GM19351 (cell line): ENCODE measurements at regions not wholly inside any gene's neighbourhood (a gene's known extent, or its start where the extent isn't known, plus 50 kb on each side); places are given as distances from the start of the nearest gene placed in this dataset.

Experiments
- ATAC-seq: cut with Tn5 transposase; IDR thresholded peaks from one replicate; pipeline ENCODE4 v1.9.1; 2021; ENCODE audit warnings: mild to moderate bottlenecking, moderate library complexity; ENCODE audit not compliant: unreplicated experiment

GRCh38 chr2:16615687-16616615 lies 49.7 kb downstream of the CYRIA start:
- no peak for ATAC-seq

DNA sequence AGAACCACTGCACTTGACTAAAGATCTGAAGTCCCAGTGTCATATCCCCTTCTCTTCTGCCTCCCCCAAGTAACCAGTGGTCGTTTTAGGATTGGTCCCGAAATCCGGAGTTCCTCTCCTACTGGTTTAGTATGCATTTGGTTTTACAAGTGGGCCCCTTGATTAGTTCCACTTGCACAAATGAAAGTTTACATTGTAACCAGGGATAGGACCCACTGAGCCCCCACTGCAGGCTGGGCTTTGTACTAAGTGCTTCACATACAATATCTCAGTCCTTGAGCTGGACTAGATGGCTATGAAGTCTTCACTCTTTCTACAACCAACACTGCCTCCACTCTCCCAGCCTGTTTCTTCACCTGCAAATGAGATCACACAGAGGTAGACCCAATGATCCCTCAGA lies 50.4 kb downstream of the CYRIA start:
- ATAC-seq: no peak

DNA sequence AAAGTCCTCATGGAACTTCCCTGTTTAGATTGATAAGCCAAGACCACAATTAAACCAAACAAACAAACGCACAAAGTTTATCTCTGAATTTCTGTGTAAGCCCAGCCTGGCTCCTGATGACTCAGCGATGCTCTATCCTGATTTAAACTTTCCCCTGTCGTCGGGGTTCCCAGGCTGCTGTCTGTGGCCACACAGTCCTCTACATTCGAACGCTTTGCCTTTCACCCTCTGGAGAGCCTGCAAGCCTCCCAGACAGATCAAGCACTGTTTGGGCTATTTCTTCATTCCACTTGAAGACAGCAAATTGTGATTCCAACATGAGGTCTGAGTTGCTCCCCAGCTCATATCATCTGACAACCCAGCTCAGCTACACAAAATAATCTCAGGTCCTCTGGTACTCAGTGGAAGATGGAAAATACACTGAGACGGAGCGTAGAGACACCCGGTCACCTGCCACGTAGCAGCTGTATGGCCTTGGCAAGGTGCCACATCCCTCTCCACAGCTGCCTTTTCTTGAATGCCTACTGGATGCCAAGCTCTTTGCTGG lies 51.2 kb downstream of the CYRIA start:
- ATAC-seq: no peak

DNA sequence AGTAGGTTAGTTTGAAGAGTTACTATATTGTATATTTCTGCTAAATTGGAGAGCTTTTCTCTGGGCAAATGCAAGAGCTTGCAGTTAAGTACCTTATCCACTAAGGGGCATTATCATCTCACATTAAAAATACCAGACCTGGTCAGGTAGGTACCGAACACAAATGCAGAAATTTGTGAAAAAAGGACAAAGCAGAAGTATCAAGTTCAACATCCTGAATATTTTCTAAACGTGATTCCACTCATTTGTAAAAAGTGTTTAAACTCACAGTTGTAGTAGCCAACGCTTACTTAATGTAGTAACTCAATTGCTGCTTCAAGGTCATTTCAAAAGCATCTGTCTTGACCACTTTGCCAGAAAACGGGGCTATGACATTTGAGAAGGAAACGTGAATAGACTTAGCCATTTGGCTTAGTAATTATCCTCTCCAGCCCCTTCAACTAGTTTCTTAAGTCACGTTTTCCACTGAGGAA lies 52.1 kb downstream of the CYRIA start:
- ATAC-seq: no peak

DNA sequence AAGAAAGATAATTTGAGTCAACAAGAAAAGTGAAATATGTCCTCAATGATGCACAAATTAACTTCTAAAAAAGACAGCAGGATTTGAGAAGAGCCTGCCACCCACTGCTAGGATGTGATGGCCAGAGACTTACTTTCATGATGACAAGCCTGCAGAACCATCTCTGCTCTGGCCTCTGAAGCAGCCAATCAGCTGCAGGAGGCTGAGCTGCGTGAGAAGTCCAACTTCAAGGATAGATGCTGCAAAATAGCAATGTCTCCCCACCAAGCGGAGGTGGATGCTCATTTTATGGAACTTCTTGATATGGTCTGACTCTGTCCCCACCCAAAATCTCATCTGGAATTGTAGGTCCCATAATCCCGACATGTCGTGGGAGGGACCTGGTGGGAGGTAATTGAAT lies 53.1 kb downstream of the CYRIA start:
- no peak for ATAC-seq

DNA sequence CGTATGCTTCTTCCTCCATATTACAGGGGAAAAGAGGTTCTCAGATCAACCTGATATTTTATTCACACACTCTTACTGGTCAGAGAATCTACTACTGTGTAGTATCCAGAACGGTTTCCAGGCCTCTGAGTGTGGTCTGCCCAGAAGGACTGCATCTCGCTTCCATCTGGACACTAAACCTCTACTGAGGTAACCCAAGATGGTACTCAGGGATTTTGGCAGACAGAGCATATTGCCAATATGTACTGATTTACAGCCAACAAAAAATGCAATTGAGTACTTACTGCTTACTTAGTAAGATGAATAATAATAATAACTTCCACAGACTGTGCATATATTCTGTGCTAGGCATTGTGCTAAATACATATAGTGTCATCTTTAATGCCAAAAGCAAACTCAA lies 55.8 kb downstream of the CYRIA start:
- no peak for ATAC-seq

DNA sequence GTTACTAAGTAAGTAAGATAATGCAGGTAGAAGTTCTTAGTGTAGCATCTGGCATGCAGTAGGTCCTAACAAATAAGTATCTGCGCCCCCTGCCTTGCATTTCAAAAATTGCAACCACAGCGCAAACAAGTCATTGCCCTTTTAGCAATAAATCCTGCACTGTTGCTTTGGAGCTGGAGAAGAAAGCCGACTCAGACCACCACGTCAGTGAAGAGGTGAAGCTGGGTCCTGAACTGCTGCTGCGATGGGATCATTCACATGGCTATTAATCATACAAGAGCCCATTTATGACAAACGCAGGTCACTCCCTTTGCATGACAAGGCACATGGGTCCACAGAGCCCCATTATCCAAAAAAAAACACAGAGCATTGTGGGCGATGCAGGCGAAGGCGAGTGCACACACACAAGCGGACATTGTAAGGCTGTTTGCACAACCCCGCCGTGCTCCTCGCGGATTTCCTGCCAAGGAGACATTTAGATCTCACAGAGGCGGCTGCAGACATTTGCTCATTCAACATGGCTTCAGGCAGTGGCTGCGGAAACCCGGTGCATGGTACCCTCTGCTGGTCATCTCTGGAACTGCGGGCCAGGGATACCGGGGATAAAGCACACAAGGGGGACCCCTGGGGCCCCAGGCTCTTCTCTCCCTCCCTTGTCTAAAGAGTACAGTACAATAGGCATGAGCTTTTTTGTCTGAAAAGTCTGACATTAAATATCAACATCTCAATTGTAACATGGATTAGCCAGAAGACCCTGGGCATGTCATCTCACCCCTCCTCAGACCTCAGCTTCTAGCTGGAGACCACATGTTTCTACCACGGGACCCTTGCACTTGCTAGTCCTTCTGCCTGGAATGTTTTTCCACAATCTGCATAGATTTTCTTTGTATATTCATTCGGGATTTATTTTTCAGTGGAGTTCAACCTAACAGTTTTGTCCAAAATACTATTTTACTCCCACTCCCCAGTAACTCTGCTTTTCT lies 56.7 kb downstream of the CYRIA start:
- ATAC-seq: peak; percentile 91

GRCh38 chr2:16607301-16607700 lies 58.3 kb downstream of the CYRIA start:
- ATAC-seq: no peak

DNA sequence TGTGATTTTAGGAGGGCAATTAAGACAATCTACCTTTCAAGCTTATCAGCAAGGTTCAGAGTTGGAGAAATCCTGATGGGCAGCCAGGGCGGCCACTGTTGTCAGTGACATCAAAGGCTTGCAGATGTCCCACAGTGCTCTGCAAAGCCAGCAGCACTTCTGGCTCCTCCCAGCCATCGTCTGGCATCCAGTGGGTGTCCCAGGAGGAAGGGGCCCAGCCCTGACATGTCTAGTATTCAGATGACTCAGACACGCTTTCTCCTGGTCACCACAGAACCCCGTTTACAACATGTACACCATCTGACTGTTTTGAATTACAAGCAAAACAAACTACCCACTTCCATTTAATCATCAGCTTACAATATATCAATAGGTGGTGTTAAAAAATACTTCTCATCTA lies 61.4 kb downstream of the CYRIA start:
- no peak for ATAC-seq

- ATAC-seq: no peak
These were observed 74.2 kb downstream of the CYRIA start for GRCh38 chr2:16591370-16591933.

DNA sequence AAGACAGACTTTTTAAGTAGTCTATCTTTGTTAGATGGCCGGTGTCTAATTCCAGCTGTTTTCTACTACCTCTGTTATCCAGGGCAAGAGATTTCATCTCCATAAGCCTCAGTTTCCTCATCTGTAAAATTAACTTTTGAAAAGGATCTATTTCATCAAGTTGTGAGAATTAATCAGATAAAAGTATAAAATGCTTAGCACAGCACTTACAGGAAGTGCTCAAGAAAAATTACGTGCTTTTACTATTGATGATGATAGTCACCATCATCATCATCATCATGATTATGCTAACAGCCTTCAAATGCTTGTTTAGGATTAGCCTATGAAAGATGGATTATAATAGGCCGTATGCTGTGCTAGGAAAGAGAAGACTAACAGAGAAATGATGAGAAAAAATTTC lies 76.2 kb downstream of the CYRIA start:
- no peak for ATAC-seq

DNA sequence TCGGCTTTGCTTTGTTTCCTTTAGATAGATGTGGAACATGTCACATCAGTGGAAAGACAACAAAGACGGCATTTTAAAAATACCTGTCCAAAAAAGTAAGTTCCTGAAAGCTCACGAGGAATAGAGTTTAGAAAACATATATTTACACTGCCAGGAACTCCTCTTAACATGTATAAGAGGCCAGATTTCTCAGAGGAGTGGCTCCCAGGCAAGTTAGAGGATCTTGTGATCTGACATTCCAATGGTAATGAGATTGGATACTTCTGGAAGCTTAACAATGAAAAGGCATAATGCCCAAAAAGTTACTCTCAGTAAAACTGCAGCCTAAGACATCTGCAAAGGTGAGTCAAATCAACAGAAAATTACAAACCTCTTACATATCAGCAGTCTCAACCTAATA lies 77.1 kb downstream of the CYRIA start:
- no peak for ATAC-seq

GRCh38 chr2:16587601-16588000 lies 78.0 kb downstream of the CYRIA start:
- ATAC-seq: no peak

- ATAC-seq: no peak
These were observed 80.7 kb downstream of the CYRIA start for GRCh38 chr2:16584824-16585540.

DNA sequence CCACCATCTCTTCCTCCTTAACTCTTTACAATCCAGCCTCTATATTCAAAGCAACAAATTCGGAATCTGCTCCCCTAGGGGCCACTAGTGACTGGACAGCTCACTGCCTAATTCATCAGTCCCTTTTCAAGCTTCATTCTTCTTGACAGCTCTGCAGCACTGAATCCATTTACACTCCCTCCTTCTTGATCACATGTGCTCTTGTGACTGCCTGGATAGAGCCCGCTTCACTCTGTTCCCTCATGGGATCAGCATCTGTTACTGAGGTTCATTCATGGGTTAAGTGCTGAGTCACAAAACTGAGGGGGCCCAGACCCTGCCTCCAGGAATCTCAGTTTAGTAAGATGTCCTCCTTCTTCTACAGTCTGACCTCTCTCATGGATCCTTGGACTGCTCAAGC lies 81.5 kb downstream of the CYRIA start:
- ATAC-seq: no peak

GRCh38 chr2:16581241-16581640 lies 84.4 kb downstream of the CYRIA start:
- ATAC-seq: no peak

DNA sequence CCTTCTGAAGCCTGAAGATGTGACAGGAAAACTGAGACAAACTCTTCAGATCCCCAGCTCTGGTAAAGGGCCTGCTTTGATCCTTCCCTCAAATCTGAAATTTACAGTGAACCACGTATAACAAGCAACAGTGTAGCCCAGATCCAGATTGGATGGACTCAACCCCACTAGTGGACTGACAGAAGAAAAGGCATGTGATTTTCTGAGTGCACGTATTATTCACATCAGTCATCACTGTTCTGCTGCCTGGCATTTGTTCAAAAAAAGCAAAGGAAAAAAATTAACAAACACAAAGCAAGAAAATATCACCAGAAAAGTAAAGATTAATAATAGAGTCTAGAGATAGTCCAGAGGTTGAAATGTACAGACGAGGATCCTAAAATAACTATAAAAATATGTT lies 87.6 kb downstream of the CYRIA start:
- ATAC-seq: no peak

- ATAC-seq: no peak
These were observed 95.1 kb downstream of the CYRIA start for GRCh38 chr2:16570516-16570915.

- no peak for ATAC-seq
These were observed 96.4 kb downstream of the CYRIA start for GRCh38 chr2:16568998-16569784.

DNA sequence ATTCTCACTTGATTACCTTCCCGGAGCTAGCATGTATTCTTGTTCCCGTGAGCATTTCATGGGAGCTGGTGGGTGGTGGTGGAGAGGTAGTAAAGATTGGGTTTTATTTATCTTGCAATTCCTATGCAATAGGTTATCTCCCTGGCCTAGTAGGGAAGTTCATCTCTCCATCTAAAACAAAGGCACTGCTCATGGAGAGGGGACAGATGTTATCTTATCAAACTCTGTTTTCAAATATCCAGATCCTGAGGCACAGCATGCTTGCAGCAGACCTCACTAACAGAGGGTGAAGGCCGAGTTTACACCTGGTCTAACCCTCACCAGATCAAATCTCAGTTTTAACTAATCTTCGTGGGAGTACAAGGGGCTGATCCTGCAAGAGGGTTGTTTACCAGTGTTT lies 98.9 kb downstream of the CYRIA start:
- no peak for ATAC-seq
